ENCODE measurements at regions not wholly inside any gene's neighbourhood (a gene's known extent, or its start where the extent isn't known, plus 50 kb on each side); places are given as distances from the start of the nearest gene placed in this dataset.

GRCh38 chr2:116142644-116143227, 1671.8 kb upstream of the DDX18 start:
- TF ChIP-seq CTCF (IDR thresholded peaks at IDR 0.05) (no peak), FOXK1 (CRISPR knock-in tag; IDR thresholded peaks at IDR 0.05) (no peak), E2F4 (CRISPR knock-in tag; IDR thresholded peaks at IDR 0.05; ENCODE audit: borderline replicate concordance, low read depth) (no peak), RORB (CRISPR knock-in tag; IDR thresholded peaks at IDR 0.05) (no peak), ZNF232 (CRISPR knock-in tag; IDR thresholded peaks at IDR 0.05) (no peak), ZNF121 (CRISPR knock-in tag; IDR thresholded peaks at IDR 0.05) (no peak), ATF3 (CRISPR knock-in tag; conservative IDR thresholded peaks at IDR 0.05) (no peak), CREB1 (CRISPR knock-in tag; IDR thresholded peaks at IDR 0.05) (no peak), ELF4 (CRISPR knock-in tag; IDR thresholded peaks at IDR 0.05; ENCODE audit: low read depth) (no peak), JUN (CRISPR knock-in tag; IDR thresholded peaks at IDR 0.05) (no peak), MLX (CRISPR knock-in tag; IDR thresholded peaks at IDR 0.05) (no peak), ZNF423 (CRISPR knock-in tag; IDR thresholded peaks at IDR 0.05) (no peak), GTF2I (CRISPR knock-in tag; conservative IDR thresholded peaks at IDR 0.05) (no peak), KAT7 (CRISPR knock-in tag; IDR thresholded peaks at IDR 0.05; ENCODE audit: borderline replicate concordance) (no peak)
